Heart right ventricle (tissue), 16 donors: ENCODE measurements at regions not wholly inside any gene's neighbourhood (a gene's known extent, or its start where the extent isn't known, plus 50 kb on each side); places are given as distances from the start of the nearest gene placed in this dataset.

ENCODE experiments used
- ATAC-seq, 8 donors: fragments of 200-7000 bp; cut with Tn5 transposase; one replicate each; pipeline ENCODE4 v1.9.1; 2020; ENCODE audit warnings: mild to moderate bottlenecking in 8 of 8, moderate library complexity in 8 of 8, moderate number of reproducible peaks in 1 of 8
- DNase-seq, 2 donors: peaks; one replicate each; pipeline ENCODE4 v3.0.0-alpha.2; 2020
- H3K27ac ChIP-seq, 10 donors: fragments of 200-600 bp; sonication (generic) in 2 of 10; one replicate each; pipeline versions ENCODE4 v1.5.0 to v1.8.0; 2020 to 2022; ENCODE audit warnings: mild to moderate bottlenecking in 3 of 10
- H3K27me3 ChIP-seq, 7 donors: fragments of 200-600 bp; one replicate each; pipeline ENCODE4 v1.8.0; 2021 to 2022; ENCODE audit warnings: mild to moderate bottlenecking in 2 of 7
- H3K36me3 ChIP-seq, 9 donors: fragments of 200-600 bp; sonication (generic) in 1 of 9; one replicate each; pipeline versions ENCODE4 v1.5.0 to v1.8.0; 2020 to 2022; ENCODE audit warnings: mild to moderate bottlenecking in 2 of 9
- H3K4me1 ChIP-seq, 9 donors: fragments of 200-600 bp; sonication (generic) in 1 of 9; one replicate each; pipeline versions ENCODE4 v1.5.0 to v1.8.0; 2020 to 2022; ENCODE audit warnings: mild to moderate bottlenecking in 4 of 9
- H3K4me3 ChIP-seq, 10 donors: fragments of 200-600 bp; sonication (generic) in 2 of 10; one replicate each; pipeline versions ENCODE4 v1.5.0 to v1.8.0; 2020 to 2022; ENCODE audit warnings: mild to moderate bottlenecking in 7 of 10, moderate library complexity in 2 of 10
- H3K9me3 ChIP-seq, 11 donors: fragments of 200-600 bp in 10 of 11; sonication (generic) in 2 of 11; one replicate each; pipeline versions ENCODE4 v1.5.0 to v1.8.0; 2013 to 2022; ENCODE audit warnings: mild to moderate bottlenecking in 2 of 11, control low read depth in 1 of 11, moderate library complexity in 1 of 11
- CTCF ChIP-seq, 9 donors: fragments of 200-600 bp; sonication (generic) in 2 of 9; IDR thresholded peaks; one replicate each; pipeline versions ENCODE4 v1.5.0 to v1.8.0; 2021 to 2022; ENCODE audit warnings: antibody characterized with exemption in 9 of 9, mild to moderate bottlenecking in 5 of 9, moderate library complexity in 1 of 9
- WGBS, 2 donors: extraction: QIAGEN DNeasy Blood & Tissue Kit; methylation state at CpG; one replicate each; pipeline ENCODE4 v1.1.7; 2013; ENCODE audit warnings: inconsistent platforms in 1 of 2; 5-methylcytosine and 5-hydroxymethylcytosine counted together
- intact Hi-C, 10 donors: fragments of 100-400 bp; cut with DNase I; formaldehyde crosslinking; loops; one replicate each; pipeline versions ENCODE4 v1.11.1 to v1.14.2; 2022
- donor health status: Arrhythmogenic right ventricular cardiomyopathy.
- donor health status: ischemic (EF 13 %, LVEDD 7.1; RV severe dilation, severe dysfunction).
- donor health status: healthy with polysubstance abuse.
- donor health status: DM: no; HTN: yes; CAD: no.
- donor health status: DM: no; HTN: no; CAD: no.
- donor health status: ischemic (EF 25% LVEDD 6.9; RV normal size, moderate dysfunction).
- donor health status: ischemic (EF 25% LVEDD 5.7; RV mildly dilated, moderate dysfunction).
- donor health status: healthy.
- donor health status: DM: yes; HTN: yes; CAD: no.
- donor health status: Ischemic cardiomyopathy.
- donor health status: ischemic (EF 35%, LVEDD 5.7; RV mildly dilated, moderate dysfunction).
- donor health status: nonischemic (EF 11% LVEDD 7.7; RV severe dilation, severe dysfunction).
- donor health status: DM: yes; HTN: yes; CAD: no.
- donor health status: PGD.
- donor health status: ischemic (EF 29% LVEDD 5.4; RV normal size, mild dysfunction).
- donor health status: nonischemic (EF 23%, LVEDD 6.1; RV moderate dilation, normal function).

DNA sequence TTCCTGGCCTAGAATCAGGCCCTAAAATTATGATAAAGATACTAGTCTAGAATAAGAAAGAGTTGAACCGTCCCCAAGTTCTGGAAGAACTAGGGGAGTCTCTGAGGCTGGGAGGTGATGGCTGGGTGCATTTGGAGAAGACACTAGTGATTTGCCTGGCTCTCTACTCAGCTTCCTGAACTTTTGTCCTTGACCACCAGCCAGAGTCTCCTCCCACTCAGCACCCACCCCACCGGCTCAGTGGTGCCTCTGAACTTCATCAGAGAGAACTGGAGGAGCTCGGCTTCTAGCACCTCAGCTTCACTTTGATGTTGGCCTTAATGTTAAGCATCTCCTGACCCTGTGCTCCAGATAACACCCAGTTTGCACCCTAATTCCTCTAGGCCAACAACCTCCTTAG, 73.0 kb downstream of the PERP start:
- 71 to 77% methylated on average over 3 of the region's 3 CpGs for WGBS, 2 donors
- TF ChIP-seq CTCF (IDR thresholded peaks at IDR 0.05), result no peak

GRCh38 chr6:138035070-138035469, 72.1 kb downstream of the PERP start:
- intact Hi-C loops, result no loop called here
- peaks cover 0 to 15% (median 0%) of the 10 kb centered on the region in 9 donors for H3K4me1 ChIP-seq
- no peak for ATAC-seq
- H3K27ac ChIP-seq, result no peak overlapping the region
- H3K9me3 ChIP-seq, result no peaks in the 10 kb centered on the region
- H3K4me3 ChIP-seq, result no peak overlapping the region
- WGBS, 2 donors, result 85 to 87% methylated on average over 5 of the region's 5 CpGs
- no peak for TF ChIP-seq CTCF (IDR thresholded peaks at IDR 0.05)
- H3K27me3 ChIP-seq, result no peaks in the 10 kb centered on the region
- DNase-seq, result no peak
- no peaks in the 10 kb centered on the region for H3K36me3 ChIP-seq

More for the DNA sequence above, 73.0 kb downstream of the PERP start:
- Histone ChIP-seq H3K4me1 (peaks cover 0 to 15% (median 0%) of the 10 kb centered on the region in 9 donors), H3K27me3 (no peaks in the 10 kb centered on the region), H3K36me3 (no peaks in the 10 kb centered on the region), H3K4me3 (no peak overlapping the region), H3K9me3 (no peaks in the 10 kb centered on the region), H3K27ac (no peak overlapping the region)
- intact Hi-C loops, result no loop called here
- DNase-seq (no peak), ATAC-seq (no peak)

DNA sequence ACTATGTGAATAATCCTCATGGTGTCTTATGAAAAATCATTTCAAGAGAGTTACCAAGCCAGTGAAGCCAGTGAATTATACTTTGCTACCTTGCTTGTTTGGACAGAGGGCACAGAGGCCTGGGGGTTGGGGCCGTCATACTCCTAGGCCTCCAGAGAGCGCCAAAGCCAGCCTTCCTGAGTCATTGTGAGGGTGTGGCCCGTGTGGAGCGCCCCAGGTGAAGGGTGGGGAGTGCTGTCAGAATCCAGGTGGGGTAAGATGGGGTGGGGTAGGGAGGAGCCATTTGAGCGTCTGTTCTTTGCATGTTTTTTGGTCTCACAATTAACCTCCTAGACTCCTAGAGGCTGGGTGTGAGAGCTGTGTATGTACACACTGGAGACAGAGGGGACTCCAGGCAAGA, 71.1 kb downstream of the PERP start:
- intact Hi-C loops, result no loop called here
- H3K9me3 ChIP-seq, result no peaks in the 10 kb centered on the region
- no peaks in the 10 kb centered on the region for H3K36me3 ChIP-seq
- no peak overlapping the region for H3K27ac ChIP-seq
- H3K4me1 ChIP-seq, result peaks cover 0 to 11% (median 0%) of the 10 kb centered on the region in 9 donors
- no peak for TF ChIP-seq CTCF (IDR thresholded peaks at IDR 0.05)
- 79 to 81% methylated on average over 5 of the region's 5 CpGs for WGBS, 2 donors
- ATAC-seq (no peak), DNase-seq (no peak)
- no peak overlapping the region for H3K4me3 ChIP-seq
- no peaks in the 10 kb centered on the region for H3K27me3 ChIP-seq

GRCh38 chr6:138037009-138037504, 70.2 kb downstream of the PERP start:
- Histone ChIP-seq H3K4me1 (peaks cover 0 to 6% (median 0%) of the 10 kb centered on the region in 9 donors), H3K27ac (no peak overlapping the region), H3K36me3 (no peaks in the 10 kb centered on the region), H3K4me3 (no peak overlapping the region), H3K9me3 (peaks cover 0 to 7% (median 0%) of the 10 kb centered on the region in 11 donors), H3K27me3 (no peaks in the 10 kb centered on the region)
- DNase-seq (no peak), ATAC-seq (no peak)
- 88 to 92% methylated on average over 4 of the region's 4 CpGs for WGBS, 2 donors
- no peak for TF ChIP-seq CTCF (IDR thresholded peaks at IDR 0.05)
- intact Hi-C loops, result no loop called here
